PFSK-1 (cell line): ENCODE measurements at regions not wholly inside any gene's neighbourhood (a gene's known extent, or its start where the extent isn't known, plus 50 kb on each side); places are given as distances from the start of the nearest gene placed in this dataset.

Source experiments
- FOXP2 ChIP-seq: optimal IDR thresholded peaks from 2 replicates; pipeline ENCODE3; 2011; ENCODE audit warnings: borderline replicate concordance, control low read depth, inconsistent platforms; ENCODE audit not compliant: insufficient read depth; ENCODE audit errors: extremely low read length, extremely low read depth
- POLR2AphosphoS5 ChIP-seq: IDR thresholded peaks from 2 replicates; pipeline ENCODE4 v1.6.1; 2012; ENCODE audit warnings: low read depth, mild to moderate bottlenecking, control low read depth, low read length, moderate library complexity
- SIN3A ChIP-seq: IDR thresholded peaks from 2 replicates; pipeline ENCODE4 v1.6.1; 2012; ENCODE audit warnings: mild to moderate bottlenecking, low read length, moderate library complexity, borderline replicate concordance; ENCODE audit not compliant: insufficient read depth
- TAF1 ChIP-seq: IDR thresholded peaks from 2 replicates; pipeline ENCODE4 v1.6.1; 2012; ENCODE audit warnings: low read length, control low read depth, borderline replicate concordance; ENCODE audit not compliant: insufficient read depth
- TF ChIP-seq, protein P1 (sequence below), 2 experiments: IDR thresholded peaks; 2 replicates each; pipeline versions ENCODE4 v1.6.1 to v1.8.0; 2011 to 2012; ENCODE audit warnings: low read depth in 2 of 2, low read length in 2 of 2, control low read depth in 1 of 2, inconsistent platforms in 1 of 2, mild to moderate bottlenecking in 1 of 2, moderate library complexity in 1 of 2; ENCODE audit not compliant: insufficient read depth in 1 of 2

DNA sequence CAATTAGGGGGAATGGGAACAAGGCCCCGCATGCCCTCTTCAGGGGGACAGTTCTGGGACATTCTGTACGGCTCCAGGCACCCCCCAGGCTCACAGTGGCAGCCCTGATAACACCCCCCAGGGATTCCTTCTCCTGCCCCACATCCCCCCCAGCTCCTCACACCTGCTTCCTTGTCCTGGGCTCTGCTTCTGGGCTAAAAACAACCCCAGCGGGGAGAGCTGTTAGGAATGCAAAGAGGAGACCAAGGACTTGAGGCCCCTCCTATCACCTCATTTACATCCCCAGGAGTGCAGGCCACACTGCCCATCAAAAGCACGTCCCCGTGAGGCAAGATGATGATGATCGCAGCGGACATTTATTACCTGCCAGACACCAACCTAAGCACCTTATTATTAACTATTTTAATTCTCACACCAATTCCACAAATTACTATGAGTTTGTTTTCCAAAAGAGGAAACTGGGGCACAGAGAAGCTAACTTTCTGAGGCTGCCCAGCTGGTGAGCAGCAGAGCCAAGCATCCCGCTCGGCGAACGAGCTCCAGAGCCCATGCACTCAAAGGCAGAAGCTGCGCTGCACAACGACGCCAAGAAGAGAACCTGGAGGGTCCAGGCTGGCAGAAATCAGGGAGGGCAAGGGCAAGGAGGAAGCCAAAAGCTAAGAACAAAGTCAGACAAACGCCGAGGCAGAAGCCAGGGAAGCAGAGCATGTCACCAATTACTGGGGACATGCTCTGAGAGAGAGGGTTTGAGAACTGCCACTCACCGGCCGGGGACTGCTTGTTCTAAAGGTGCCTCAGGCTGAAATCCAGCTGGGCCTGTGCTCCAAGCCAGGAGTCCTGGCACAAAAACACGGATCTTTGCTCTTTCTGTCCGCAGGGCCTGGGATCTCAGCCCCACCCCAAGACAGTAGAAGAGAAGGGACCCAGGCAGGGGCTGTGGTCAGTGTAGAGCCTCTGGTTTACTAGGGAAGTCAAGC is 76.2 kb upstream of the NSMCE3 start:
- no peak for TF ChIP-seq TAF1
- no peak for TF ChIP-seq FOXP2
- TF ChIP-seq POLR2AphosphoS5 = no peak
- no peak for TF ChIP-seq SIN3A
- TF ChIP-seq, protein P1, sequence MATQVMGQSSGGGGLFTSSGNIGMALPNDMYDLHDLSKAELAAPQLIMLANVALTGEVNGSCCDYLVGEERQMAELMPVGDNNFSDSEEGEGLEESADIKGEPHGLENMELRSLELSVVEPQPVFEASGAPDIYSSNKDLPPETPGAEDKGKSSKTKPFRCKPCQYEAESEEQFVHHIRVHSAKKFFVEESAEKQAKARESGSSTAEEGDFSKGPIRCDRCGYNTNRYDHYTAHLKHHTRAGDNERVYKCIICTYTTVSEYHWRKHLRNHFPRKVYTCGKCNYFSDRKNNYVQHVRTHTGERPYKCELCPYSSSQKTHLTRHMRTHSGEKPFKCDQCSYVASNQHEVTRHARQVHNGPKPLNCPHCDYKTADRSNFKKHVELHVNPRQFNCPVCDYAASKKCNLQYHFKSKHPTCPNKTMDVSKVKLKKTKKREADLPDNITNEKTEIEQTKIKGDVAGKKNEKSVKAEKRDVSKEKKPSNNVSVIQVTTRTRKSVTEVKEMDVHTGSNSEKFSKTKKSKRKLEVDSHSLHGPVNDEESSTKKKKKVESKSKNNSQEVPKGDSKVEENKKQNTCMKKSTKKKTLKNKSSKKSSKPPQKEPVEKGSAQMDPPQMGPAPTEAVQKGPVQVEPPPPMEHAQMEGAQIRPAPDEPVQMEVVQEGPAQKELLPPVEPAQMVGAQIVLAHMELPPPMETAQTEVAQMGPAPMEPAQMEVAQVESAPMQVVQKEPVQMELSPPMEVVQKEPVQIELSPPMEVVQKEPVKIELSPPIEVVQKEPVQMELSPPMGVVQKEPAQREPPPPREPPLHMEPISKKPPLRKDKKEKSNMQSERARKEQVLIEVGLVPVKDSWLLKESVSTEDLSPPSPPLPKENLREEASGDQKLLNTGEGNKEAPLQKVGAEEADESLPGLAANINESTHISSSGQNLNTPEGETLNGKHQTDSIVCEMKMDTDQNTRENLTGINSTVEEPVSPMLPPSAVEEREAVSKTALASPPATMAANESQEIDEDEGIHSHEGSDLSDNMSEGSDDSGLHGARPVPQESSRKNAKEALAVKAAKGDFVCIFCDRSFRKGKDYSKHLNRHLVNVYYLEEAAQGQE (IDR thresholded peaks at IDR 0.05; ENCODE audit: insufficient read depth in 1 of 2, low read depth in 2 of 2, low read length in 2 of 2) = no peak

DNA sequence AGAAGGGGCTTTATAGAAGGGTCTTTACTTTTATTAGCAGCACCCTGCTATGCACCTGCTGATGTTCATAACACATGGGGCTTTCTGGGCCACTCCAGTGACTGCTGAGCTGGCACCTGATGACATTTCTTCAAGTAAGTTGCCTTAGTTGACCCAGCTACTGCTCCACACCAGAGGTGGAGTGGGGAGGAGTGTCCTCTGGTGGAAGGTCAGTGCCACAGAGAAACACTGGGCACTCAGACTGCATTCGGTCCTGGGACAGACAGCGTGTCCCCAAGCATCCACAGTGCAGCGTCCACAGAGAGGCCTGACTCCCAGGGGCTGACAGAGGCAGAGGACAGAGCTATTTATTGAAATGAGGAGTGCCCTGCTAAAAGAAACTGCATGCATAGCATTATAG is 74.9 kb upstream of the NSMCE3 start:
- no peak for TF ChIP-seq FOXP2
- no peak for TF ChIP-seq TAF1
- no peak for TF ChIP-seq SIN3A
- no peak for TF ChIP-seq POLR2AphosphoS5
- TF ChIP-seq, protein P1 (IDR thresholded peaks at IDR 0.05; ENCODE audit: insufficient read depth in 1 of 2, low read depth in 2 of 2, low read length in 2 of 2) = no peak

DNA sequence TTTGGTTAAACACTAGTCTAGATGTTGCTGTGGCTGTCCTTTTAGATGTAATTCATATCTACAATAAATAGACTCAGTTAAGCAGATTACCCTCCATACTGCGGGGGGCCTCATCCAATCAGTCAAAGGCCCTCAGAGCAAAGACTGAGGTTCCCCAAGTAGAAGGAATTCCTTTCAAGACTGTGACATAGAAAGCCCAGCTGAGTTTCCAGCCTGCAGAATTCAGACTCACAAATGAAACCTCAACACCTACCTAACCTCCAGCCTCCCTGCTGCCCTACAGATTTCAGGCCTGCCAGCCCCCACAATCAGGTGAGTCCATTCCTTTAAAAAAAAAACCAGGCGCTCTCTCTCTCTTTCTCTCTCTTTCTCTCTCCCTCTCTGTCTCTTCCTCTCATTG is 73.6 kb upstream of the NSMCE3 start:
- TF ChIP-seq SIN3A (no peak), TAF1 (no peak), FOXP2 (no peak), POLR2AphosphoS5 (no peak)
- TF ChIP-seq, protein P1 (IDR thresholded peaks at IDR 0.05; ENCODE audit: insufficient read depth in 1 of 2, low read depth in 2 of 2, low read length in 2 of 2) = no peak

DNA sequence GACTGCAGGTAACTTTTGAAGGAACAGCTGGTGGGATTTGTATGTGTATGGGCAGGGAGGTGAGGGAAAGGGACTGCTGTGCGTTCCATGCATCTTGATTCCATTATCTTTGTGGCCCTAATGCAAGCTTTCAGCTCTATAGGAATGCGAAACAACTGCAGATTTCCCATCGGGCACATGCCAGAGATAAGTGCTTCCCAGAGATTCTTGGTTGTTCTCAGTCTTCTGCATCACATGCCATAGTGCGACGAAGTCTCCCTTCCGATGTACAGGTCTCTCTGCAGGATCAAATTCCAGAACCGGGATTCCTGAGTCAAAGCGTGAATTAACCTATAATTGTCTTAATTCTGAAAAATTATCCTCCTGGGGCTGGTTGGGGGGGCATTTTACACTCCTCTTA is 72.6 kb upstream of the NSMCE3 start:
- no peak for TF ChIP-seq FOXP2
- no peak for TF ChIP-seq TAF1
- TF ChIP-seq, protein P1 (IDR thresholded peaks at IDR 0.05; ENCODE audit: insufficient read depth in 1 of 2, low read depth in 2 of 2, low read length in 2 of 2) = no peak
- TF ChIP-seq SIN3A = no peak
- no peak for TF ChIP-seq POLR2AphosphoS5
